GM12878 (cell line): ENCODE measurements at regions not wholly inside any gene's neighbourhood (a gene's known extent, or its start where the extent isn't known, plus 50 kb on each side); places are given as distances from the start of the nearest gene placed in this dataset.

Experiments used
- ATAC-seq: fragments of 200-7000 bp; cut with Tn5 transposase; 3 replicates; pipeline ENCODE4 v1.9.1; 2020; ENCODE audit warnings: mild to moderate bottlenecking, moderate library complexity
- BruUV-seq: library from RNA; stranded (reverse); fragments of 400-500 nt; replicated peaks from 2 replicates; lab custom pipeline; 2021; lab: Mats Ljungman, UMichigan
- CTCF ChIA-PET: fragments of 300-600 bp; sonication (Branson Sonifier 250); formaldehyde crosslinking; extraction: SDS; loops from one replicate; lab custom pipeline; 2021; ENCODE audit warnings: inconsistent platforms; lab: Yijun Ruan, JAX
- POLR2A ChIA-PET: fragments of 350-600 bp; formaldehyde crosslinking; extraction: SDS; loops from one replicate; lab custom pipeline; 2021; ENCODE audit warnings: inconsistent platforms; lab: Charles Lee
- RAD21 ChIA-PET: fragments of 300-600 bp; sonication (Branson Sonifier 250); formaldehyde crosslinking; loops from one replicate; lab custom pipeline; 2023; ENCODE audit warnings: antibody characterized with exemption; ENCODE audit not compliant: unreplicated experiment; lab: Charles Lee
- SMC1A ChIA-PET: fragments of 300-600 bp; sonication (Branson Sonifier 250); formaldehyde crosslinking; loops from one replicate; lab custom pipeline; 2023; ENCODE audit not compliant: unreplicated experiment, uncharacterized antibody; lab: Charles Lee
- DNase-seq: peaks from one replicate; pipeline ENCODE4 v3.0.0-alpha.2; 2011; ENCODE audit warnings: low read depth, low spot score
- FAIRE-seq: peaks from 3 replicates; lab custom pipeline; 2011; peaks lifted over from hg19 to GRCh38; lab: Jason Lieb, UNC
- H2AFZ ChIP-seq: 2 replicates; pipeline ENCODE4 v1.6.0; 2011; ENCODE audit warnings: low read depth, low read length, control low read depth; ENCODE audit not compliant: control insufficient read depth
- H3K27ac ChIP-seq: 2 replicates; pipeline ENCODE4 v1.5.1; 2011; ENCODE audit warnings: control low read depth; ENCODE audit not compliant: control insufficient read depth, insufficient read depth
- H3K27me3 ChIP-seq, 2 experiments: replicated peaks in 1 of 2; 2 replicates each; pipeline versions ENCODE4 v1.6.0 to v1.6.1; 2011; ENCODE audit warnings: low read length in 1 of 2; ENCODE audit not compliant: control insufficient read depth in 2 of 2, insufficient read depth in 2 of 2
- H3K36me3 ChIP-seq, 2 experiments: 2 replicates each; pipeline ENCODE4 v1.5.1; 2011; ENCODE audit warnings: low read length in 1 of 2; ENCODE audit not compliant: control insufficient read depth in 2 of 2, insufficient read depth in 2 of 2
- H3K4me1 ChIP-seq: 2 replicates; pipeline ENCODE4 v1.6.1; 2011; ENCODE audit warnings: mild to moderate bottlenecking, low read length, moderate library complexity, mixed read lengths; ENCODE audit not compliant: control insufficient read depth, insufficient read depth
- H3K4me2 ChIP-seq: 2 replicates; pipeline ENCODE4 v1.6.0; 2011; ENCODE audit warnings: control low read depth; ENCODE audit not compliant: control insufficient read depth, insufficient read depth
- H3K4me3 ChIP-seq: fragments of 200-600 bp; sonication (generic); 2 replicates; pipeline ENCODE4 v1.5.1; 2016
- H3K79me2 ChIP-seq: 2 replicates; pipeline ENCODE4 v1.6.0; 2011; ENCODE audit warnings: low read length; ENCODE audit not compliant: control insufficient read depth, insufficient read depth
- H3K9ac ChIP-seq: 2 replicates; pipeline ENCODE4 v1.8.0; 2011; ENCODE audit warnings: low read length, control low read depth, mixed read lengths; ENCODE audit not compliant: control insufficient read depth, insufficient read depth
- H3K9me3 ChIP-seq: replicated peaks from 3 replicates; pipeline ENCODE4 v1.5.1; 2011; ENCODE audit warnings: mild to moderate bottlenecking, low read length; ENCODE audit not compliant: control insufficient read depth, insufficient read depth
- H4K20me1 ChIP-seq: 2 replicates; pipeline ENCODE4 v1.6.0; 2011; ENCODE audit not compliant: control insufficient read depth, insufficient read depth
- CEBPB ChIP-seq, 2 experiments: fragments of 150-350 bp in 1 of 2; IDR thresholded peaks; 2 replicates each; pipeline ENCODE4 v1.6.1; 2012 to 2014; ENCODE audit warnings: low read depth in 2 of 2, low read length in 2 of 2, borderline replicate concordance in 1 of 2, inconsistent platforms in 1 of 2
- CHD4 ChIP-seq: fragments of 200-600 bp; sonication (generic); IDR thresholded peaks from 2 replicates; pipeline ENCODE4 v1.6.1; 2016; ENCODE audit warnings: mild to moderate bottlenecking
- DPF2 ChIP-seq: fragments of 450-650 bp; IDR thresholded peaks from 2 replicates; pipeline ENCODE4 v1.6.1; 2017; ENCODE audit warnings: mild to moderate bottlenecking
- ETV6 ChIP-seq, 2 experiments: fragments of 450-650 bp in 1 of 2; IDR thresholded peaks in 1 of 2; conservative IDR thresholded peaks in 1 of 2; 2 replicates each; pipeline ENCODE4 v1.6.1; 2014; ENCODE audit warnings: antibody characterized with exemption in 1 of 2, borderline replicate concordance in 1 of 2, low read depth in 1 of 2, mild to moderate bottlenecking in 1 of 2, moderate library complexity in 1 of 2
- IRF4 ChIP-seq: IDR thresholded peaks from 2 replicates; pipeline ENCODE4 v1.6.1; 2011; ENCODE audit warnings: low read depth, low read length
- NFIC ChIP-seq: IDR thresholded peaks from 2 replicates; pipeline ENCODE4 v1.6.1; 2012; ENCODE audit warnings: low read depth, mild to moderate bottlenecking, inconsistent platforms, low read length, moderate library complexity
- POLR2A ChIP-seq: IDR thresholded peaks from 2 replicates; pipeline ENCODE4 v1.6.1; 2011; ENCODE audit warnings: low read depth, mild to moderate bottlenecking, low read length
- POLR2AphosphoS2 ChIP-seq: IDR thresholded peaks from 2 replicates; pipeline ENCODE4 v1.6.1; 2011; ENCODE audit warnings: low read depth, mild to moderate bottlenecking, low read length, improper control_type of control experiment, moderate library complexity
- RB1 ChIP-seq: fragments of 450-650 bp; formaldehyde crosslinking; IDR thresholded peaks from 2 replicates; pipeline ENCODE4 v1.6.1; 2017; ENCODE audit warnings: mild to moderate bottlenecking, borderline replicate concordance
- SMAD5 ChIP-seq: IDR thresholded peaks from 2 replicates; pipeline ENCODE4 v1.6.1; 2016; ENCODE audit warnings: antibody characterized with exemption, low read depth
- STAT3 ChIP-seq: IDR thresholded peaks from 2 replicates; pipeline ENCODE4 v1.6.1; 2011; ENCODE audit warnings: low read depth, low read length, improper control_type of control experiment
- TBL1XR1 ChIP-seq: IDR thresholded peaks from 2 replicates; pipeline ENCODE4 v1.6.1; 2012; ENCODE audit warnings: low read depth, low read length, improper control_type of control experiment
- YY1 ChIP-seq: IDR thresholded peaks from 2 replicates; pipeline ENCODE4 v1.6.1; 2011; ENCODE audit warnings: low read depth, mild to moderate bottlenecking, low read length
- ZNF274 ChIP-seq: IDR thresholded peaks from one replicate; pipeline ENCODE4 v1.8.0; 2011; ENCODE audit not compliant: insufficient read length, insufficient read depth
- WGBS: methylation state at CpG from one replicate; pipeline ENCODE4 v1.1.6; 2016; ENCODE audit warnings: low lambda C conversion rate; ENCODE audit not compliant: insufficient replicate concordance, insufficient coverage; ENCODE audit errors: missing lambda C conversion rate; 5-methylcytosine and 5-hydroxymethylcytosine counted together
- in situ Hi-C: fragments of 300-500 bp; cut with MboI; formaldehyde crosslinking; loops from 9 replicates; pipeline ENCODE4 v1.14.3; 2018; ENCODE audit warnings: mixed read lengths
- intact Hi-C: fragments of 100-400 bp; cut with micrococcal nuclease; formaldehyde crosslinking; loops from one replicate; pipeline ENCODE4 v1.14.2; 2022; ENCODE audit not compliant: unreplicated experiment
- TF ChIP-seq, protein P1 (sequence below): IDR thresholded peaks from 2 replicates; pipeline ENCODE4 v1.6.1; 2011; ENCODE audit warnings: borderline replicate concordance, low read depth, mild to moderate bottlenecking, moderate library complexity, mixed read lengths, low read length; ENCODE audit not compliant: insufficient read depth; ENCODE audit errors: extremely low read length
- TF ChIP-seq, protein P2 (sequence below): IDR thresholded peaks from 2 replicates; pipeline ENCODE4 v1.6.1; 2012; ENCODE audit warnings: low read depth, low read length, improper control_type of control experiment
- TF ChIP-seq, protein P3 (sequence below): IDR thresholded peaks from 2 replicates; pipeline ENCODE4 v1.6.1; 2012; ENCODE audit warnings: mild to moderate bottlenecking, low read depth, low read length
- TF ChIP-seq, protein P4 (sequence below): fragments of 150-350 bp; IDR thresholded peaks from 2 replicates; pipeline ENCODE4 v1.6.1; 2016; ENCODE audit warnings: low read depth, low read length

DNA sequence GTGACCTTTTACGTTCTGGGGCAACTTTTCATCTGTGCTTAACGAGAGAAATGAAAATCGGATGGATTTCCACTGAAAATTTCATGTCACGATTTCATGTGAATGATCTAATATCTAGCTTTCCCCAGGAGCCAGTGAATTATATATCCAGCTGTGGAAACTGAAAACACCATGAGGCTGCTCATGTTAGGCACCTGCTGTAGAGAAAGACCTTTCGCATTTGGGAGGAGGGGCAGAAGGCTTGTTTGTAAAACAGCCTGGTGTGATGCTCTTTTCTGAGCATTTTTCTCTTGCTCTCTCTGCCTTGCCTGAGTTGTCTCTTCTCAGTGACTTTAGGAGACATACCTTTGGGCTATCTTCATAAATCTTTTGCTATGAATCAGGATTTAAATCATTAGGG lies 84.6 kb upstream of the CYP1B1 start:
- H3K27me3 ChIP-seq = no peaks in the 10 kb centered on the region; a peak in 1 of 4 replicates
- CTCF ChIA-PET = interaction anchor here (0.6 kb wide), 1 partner anchor 765 kb away, joined by 3 read pairs; no protein-coding TSS in a partner anchor
- no peak for TF ChIP-seq ZNF274
- TF ChIP-seq IRF4 = no peak
- TF ChIP-seq POLR2A = no peak
- TF ChIP-seq, protein P1, sequence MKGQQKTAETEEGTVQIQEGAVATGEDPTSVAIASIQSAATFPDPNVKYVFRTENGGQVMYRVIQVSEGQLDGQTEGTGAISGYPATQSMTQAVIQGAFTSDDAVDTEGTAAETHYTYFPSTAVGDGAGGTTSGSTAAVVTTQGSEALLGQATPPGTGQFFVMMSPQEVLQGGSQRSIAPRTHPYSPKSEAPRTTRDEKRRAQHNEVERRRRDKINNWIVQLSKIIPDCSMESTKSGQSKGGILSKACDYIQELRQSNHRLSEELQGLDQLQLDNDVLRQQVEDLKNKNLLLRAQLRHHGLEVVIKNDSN = no peak
- TF ChIP-seq, protein P2, sequence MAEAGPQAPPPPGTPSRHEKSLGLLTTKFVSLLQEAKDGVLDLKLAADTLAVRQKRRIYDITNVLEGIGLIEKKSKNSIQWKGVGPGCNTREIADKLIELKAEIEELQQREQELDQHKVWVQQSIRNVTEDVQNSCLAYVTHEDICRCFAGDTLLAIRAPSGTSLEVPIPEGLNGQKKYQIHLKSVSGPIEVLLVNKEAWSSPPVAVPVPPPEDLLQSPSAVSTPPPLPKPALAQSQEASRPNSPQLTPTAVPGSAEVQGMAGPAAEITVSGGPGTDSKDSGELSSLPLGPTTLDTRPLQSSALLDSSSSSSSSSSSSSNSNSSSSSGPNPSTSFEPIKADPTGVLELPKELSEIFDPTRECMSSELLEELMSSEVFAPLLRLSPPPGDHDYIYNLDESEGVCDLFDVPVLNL = no peak
- no peak for TF ChIP-seq ETV6 (conservative IDR thresholded peaks at IDR 0.05 in 1 of 2, IDR thresholded peaks at IDR 0.05 in 1 of 2; ENCODE audit: borderline replicate concordance in 1 of 2, low read depth in 1 of 2)
- TF ChIP-seq CHD4 = no peak
- TF ChIP-seq, protein P3, sequence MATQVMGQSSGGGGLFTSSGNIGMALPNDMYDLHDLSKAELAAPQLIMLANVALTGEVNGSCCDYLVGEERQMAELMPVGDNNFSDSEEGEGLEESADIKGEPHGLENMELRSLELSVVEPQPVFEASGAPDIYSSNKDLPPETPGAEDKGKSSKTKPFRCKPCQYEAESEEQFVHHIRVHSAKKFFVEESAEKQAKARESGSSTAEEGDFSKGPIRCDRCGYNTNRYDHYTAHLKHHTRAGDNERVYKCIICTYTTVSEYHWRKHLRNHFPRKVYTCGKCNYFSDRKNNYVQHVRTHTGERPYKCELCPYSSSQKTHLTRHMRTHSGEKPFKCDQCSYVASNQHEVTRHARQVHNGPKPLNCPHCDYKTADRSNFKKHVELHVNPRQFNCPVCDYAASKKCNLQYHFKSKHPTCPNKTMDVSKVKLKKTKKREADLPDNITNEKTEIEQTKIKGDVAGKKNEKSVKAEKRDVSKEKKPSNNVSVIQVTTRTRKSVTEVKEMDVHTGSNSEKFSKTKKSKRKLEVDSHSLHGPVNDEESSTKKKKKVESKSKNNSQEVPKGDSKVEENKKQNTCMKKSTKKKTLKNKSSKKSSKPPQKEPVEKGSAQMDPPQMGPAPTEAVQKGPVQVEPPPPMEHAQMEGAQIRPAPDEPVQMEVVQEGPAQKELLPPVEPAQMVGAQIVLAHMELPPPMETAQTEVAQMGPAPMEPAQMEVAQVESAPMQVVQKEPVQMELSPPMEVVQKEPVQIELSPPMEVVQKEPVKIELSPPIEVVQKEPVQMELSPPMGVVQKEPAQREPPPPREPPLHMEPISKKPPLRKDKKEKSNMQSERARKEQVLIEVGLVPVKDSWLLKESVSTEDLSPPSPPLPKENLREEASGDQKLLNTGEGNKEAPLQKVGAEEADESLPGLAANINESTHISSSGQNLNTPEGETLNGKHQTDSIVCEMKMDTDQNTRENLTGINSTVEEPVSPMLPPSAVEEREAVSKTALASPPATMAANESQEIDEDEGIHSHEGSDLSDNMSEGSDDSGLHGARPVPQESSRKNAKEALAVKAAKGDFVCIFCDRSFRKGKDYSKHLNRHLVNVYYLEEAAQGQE = no peak
- TF ChIP-seq RB1 = no peak
- no peak for TF ChIP-seq YY1
- TF ChIP-seq TBL1XR1 = no peak
- TF ChIP-seq DPF2 = no peak
- TF ChIP-seq POLR2AphosphoS2 = no peak
- no peak for TF ChIP-seq STAT3
- no peak for TF ChIP-seq NFIC
- TF ChIP-seq, protein P4, sequence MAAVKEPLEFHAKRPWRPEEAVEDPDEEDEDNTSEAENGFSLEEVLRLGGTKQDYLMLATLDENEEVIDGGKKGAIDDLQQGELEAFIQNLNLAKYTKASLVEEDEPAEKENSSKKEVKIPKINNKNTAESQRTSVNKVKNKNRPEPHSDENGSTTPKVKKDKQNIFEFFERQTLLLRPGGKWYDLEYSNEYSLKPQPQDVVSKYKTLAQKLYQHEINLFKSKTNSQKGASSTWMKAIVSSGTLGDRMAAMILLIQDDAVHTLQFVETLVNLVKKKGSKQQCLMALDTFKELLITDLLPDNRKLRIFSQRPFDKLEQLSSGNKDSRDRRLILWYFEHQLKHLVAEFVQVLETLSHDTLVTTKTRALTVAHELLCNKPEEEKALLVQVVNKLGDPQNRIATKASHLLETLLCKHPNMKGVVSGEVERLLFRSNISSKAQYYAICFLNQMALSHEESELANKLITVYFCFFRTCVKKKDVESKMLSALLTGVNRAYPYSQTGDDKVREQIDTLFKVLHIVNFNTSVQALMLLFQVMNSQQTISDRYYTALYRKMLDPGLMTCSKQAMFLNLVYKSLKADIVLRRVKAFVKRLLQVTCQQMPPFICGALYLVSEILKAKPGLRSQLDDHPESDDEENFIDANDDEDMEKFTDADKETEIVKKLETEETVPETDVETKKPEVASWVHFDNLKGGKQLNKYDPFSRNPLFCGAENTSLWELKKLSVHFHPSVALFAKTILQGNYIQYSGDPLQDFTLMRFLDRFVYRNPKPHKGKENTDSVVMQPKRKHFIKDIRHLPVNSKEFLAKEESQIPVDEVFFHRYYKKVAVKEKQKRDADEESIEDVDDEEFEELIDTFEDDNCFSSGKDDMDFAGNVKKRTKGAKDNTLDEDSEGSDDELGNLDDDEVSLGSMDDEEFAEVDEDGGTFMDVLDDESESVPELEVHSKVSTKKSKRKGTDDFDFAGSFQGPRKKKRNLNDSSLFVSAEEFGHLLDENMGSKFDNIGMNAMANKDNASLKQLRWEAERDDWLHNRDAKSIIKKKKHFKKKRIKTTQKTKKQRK = no peak
- TF ChIP-seq SMAD5 = no peak
- TF ChIP-seq CEBPB (IDR thresholded peaks at IDR 0.05; ENCODE audit: borderline replicate concordance in 1 of 2, low read depth in 2 of 2, low read length in 2 of 2) = no peak

More for the DNA sequence above, 84.6 kb upstream of the CYP1B1 start:
- POLR2A ChIA-PET = no interaction called here
- Histone ChIP-seq H3K4me3 (no peak overlapping the region), H3K27ac (no peak overlapping the region), H3K4me2 (no peak overlapping the region), H3K9me3 (no peaks in the 10 kb centered on the region; the same call in 2 of the 3 replicates), H3K9ac (no peak overlapping the region), H3K79me2 (no peaks in the 10 kb centered on the region), H3K36me3 (no peaks in the 10 kb centered on the region), H2AFZ (no peak overlapping the region), H4K20me1 (no peaks in the 10 kb centered on the region), H3K4me1 (peaks cover 10% of the 10 kb centered on the region)
- ATAC-seq (no peak), DNase-seq (no peak), FAIRE-seq (no peak)
- intact Hi-C loops = no loop called here
- in situ Hi-C loops = no loop called here
- BruUV-seq = no TSS peak
- 78% methylated on average over 5 of the region's 5 CpGs for WGBS
- SMC1A ChIA-PET = no interaction called here
- RAD21 ChIA-PET = no interaction called here
